ENCODE measurements at regions not wholly inside any gene's neighbourhood (a gene's known extent, or its start where the extent isn't known, plus 50 kb on each side); places are given as distances from the start of the nearest gene placed in this dataset.

DNA sequence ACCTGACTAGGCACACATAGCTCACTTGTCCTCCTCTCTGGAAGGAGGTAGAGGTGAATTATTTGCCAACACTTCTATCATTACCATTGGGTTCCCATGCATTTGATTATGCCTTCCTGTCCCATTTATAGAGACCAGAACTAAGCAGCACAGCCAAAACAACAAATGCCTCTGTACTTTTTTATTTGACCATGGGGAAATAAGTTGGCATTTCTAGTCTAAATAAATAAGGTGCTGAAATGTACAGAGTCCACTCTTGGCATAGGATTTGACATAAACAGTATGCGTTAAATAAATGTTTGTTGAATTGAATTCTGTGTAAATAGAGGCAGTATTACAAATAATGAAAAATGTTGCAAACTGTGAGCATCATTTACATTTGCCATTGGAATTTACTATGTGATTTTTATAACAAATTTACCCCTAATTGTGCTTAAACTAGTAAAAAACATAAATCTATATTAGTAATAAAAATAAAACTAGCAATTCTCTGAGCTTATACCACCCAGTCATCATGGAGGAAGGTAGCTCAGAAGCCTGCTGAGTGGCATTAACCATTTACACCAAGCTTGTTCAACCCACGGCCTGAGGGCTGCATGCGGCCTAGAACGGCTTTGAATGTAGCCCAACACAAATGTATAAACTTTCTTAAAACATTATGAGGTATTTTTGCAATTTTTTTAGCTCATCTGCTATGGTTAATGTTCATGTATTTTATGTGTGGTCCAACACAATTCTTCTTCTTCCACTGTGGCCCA, 367.8 kb downstream of the FIGN start:
- H3K9me3 Mint-ChIP-seq = peaks cover 0 to 11% (median 5%) of the 10 kb centered on the region in 7 donors
- Histone ChIP-seq H3K9me3 (replicated peaks in 1 of 2; ENCODE audit: control insufficient read depth in 1 of 2, insufficient read depth in 1 of 2, low read length in 2 of 2) (peaks cover 0 to 3% of the 10 kb centered on the region in 2 donors), H3K4me1 (ENCODE audit: control insufficient read depth in 1 of 2, insufficient read depth in 2 of 2, low read length in 2 of 2) (no peaks in the 10 kb centered on the region), H4K20me1 (ENCODE audit: insufficient read depth, low read length) (no peaks in the 10 kb centered on the region), H3K4me3 (replicated peaks in 1 of 3; ENCODE audit: low read depth in 2 of 3, low read length in 3 of 3) (no peak overlapping the region), H3K9ac (ENCODE audit: insufficient read depth, low read length, poor library complexity, severe bottlenecking) (no peak overlapping the region), H3K79me2 (ENCODE audit: insufficient read depth, low read length) (no peaks in the 10 kb centered on the region), H3K27ac (ENCODE audit: low read depth in 1 of 2, low read length in 2 of 2) (no peak overlapping the region), H3K4me2 (replicated peaks; ENCODE audit: extremely low read depth, low read length, poor library complexity, severe bottlenecking) (no peak overlapping the region), H3K36me3 (replicated peaks in 1 of 2; ENCODE audit: control insufficient read depth in 1 of 2, insufficient read depth in 2 of 2, low read length in 2 of 2) (no peaks in the 10 kb centered on the region), H3K27me3 (ENCODE audit: control insufficient read depth in 2 of 2, insufficient read depth in 2 of 2, low read length in 2 of 2) (no peaks in the 10 kb centered on the region), H2AFZ (ENCODE audit: insufficient read depth, low read depth, low read length, poor library complexity, severe bottlenecking) (no peak overlapping the region)
- no peak overlapping the region for H3K27ac Mint-ChIP-seq
- TF ChIP-seq, protein P1, sequence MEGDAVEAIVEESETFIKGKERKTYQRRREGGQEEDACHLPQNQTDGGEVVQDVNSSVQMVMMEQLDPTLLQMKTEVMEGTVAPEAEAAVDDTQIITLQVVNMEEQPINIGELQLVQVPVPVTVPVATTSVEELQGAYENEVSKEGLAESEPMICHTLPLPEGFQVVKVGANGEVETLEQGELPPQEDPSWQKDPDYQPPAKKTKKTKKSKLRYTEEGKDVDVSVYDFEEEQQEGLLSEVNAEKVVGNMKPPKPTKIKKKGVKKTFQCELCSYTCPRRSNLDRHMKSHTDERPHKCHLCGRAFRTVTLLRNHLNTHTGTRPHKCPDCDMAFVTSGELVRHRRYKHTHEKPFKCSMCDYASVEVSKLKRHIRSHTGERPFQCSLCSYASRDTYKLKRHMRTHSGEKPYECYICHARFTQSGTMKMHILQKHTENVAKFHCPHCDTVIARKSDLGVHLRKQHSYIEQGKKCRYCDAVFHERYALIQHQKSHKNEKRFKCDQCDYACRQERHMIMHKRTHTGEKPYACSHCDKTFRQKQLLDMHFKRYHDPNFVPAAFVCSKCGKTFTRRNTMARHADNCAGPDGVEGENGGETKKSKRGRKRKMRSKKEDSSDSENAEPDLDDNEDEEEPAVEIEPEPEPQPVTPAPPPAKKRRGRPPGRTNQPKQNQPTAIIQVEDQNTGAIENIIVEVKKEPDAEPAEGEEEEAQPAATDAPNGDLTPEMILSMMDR (IDR thresholded peaks at IDR 0.05) = no peak
- no CpG with 5 or more reads among the region's 4 CpGs for WGBS (ENCODE audit: insufficient coverage)
- intact Hi-C loops (cut with micrococcal nuclease) = no loop called here
- no peaks in the 10 kb centered on the region for H3K27me3 Mint-ChIP-seq (ENCODE audit: low read depth in 3 of 3)
- no peak overlapping the region for H3K4me3 Mint-ChIP-seq
- no peaks in the 10 kb centered on the region for H3K4me1 Mint-ChIP-seq
- DNase-seq = no peak
- H3K36me3 Mint-ChIP-seq = no peaks in the 10 kb centered on the region

DNA sequence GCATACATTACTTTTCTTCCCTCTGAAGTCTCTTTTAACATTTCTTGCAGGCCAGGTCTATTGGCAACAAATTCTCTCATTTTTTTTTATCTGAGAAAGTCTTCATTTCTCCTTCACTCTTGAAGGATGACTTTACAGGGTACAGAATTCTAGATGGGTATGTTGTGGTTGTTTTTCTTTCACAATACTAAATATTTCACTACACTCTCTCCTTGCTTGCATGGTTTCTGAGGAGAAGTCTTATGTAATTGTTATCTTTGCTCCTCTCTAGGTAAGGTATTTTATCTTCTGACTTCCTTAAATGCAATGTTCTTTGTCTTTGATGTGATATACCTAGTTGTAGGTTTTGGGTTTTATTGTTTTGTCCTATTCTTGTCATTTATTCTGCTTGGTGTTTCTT, 371.1 kb downstream of the FIGN start:
- no peak overlapping the region for H2AFZ ChIP-seq (ENCODE audit: insufficient read depth, low read depth, low read length, poor library complexity, severe bottlenecking)
- no peak overlapping the region for H3K4me3 ChIP-seq (replicated peaks in 1 of 3; ENCODE audit: low read depth in 2 of 3, low read length in 3 of 3)
- H4K20me1 ChIP-seq (ENCODE audit: insufficient read depth, low read length) = no peaks in the 10 kb centered on the region
- no peak overlapping the region for H3K4me2 ChIP-seq (replicated peaks; ENCODE audit: extremely low read depth, low read length, poor library complexity, severe bottlenecking)
- no peak for DNase-seq
- TF ChIP-seq, protein P1 (IDR thresholded peaks at IDR 0.05) = no peak
- H3K79me2 ChIP-seq (ENCODE audit: insufficient read depth, low read length) = no peaks in the 10 kb centered on the region
- Mint-ChIP-seq H3K4me1 (no peaks in the 10 kb centered on the region), H3K27me3 (ENCODE audit: low read depth in 3 of 3) (peaks cover 0 to 1% (median 0%) of the 10 kb centered on the region in 3 donors), H3K27ac (no peak overlapping the region), H3K9me3 (peaks cover 0 to 8% (median 3%) of the 10 kb centered on the region in 7 donors), H3K36me3 (no peaks in the 10 kb centered on the region), H3K4me3 (no peak overlapping the region)
- H3K36me3 ChIP-seq (replicated peaks in 1 of 2; ENCODE audit: control insufficient read depth in 1 of 2, insufficient read depth in 2 of 2, low read length in 2 of 2) = no peaks in the 10 kb centered on the region
- H3K9ac ChIP-seq (ENCODE audit: insufficient read depth, low read length, poor library complexity, severe bottlenecking) = no peak overlapping the region
- no peaks in the 10 kb centered on the region for H3K27me3 ChIP-seq (ENCODE audit: control insufficient read depth in 2 of 2, insufficient read depth in 2 of 2, low read length in 2 of 2)
- intact Hi-C loops (cut with micrococcal nuclease) = no loop called here
- no peaks in the 10 kb centered on the region for H3K4me1 ChIP-seq (ENCODE audit: control insufficient read depth in 1 of 2, insufficient read depth in 2 of 2, low read length in 2 of 2)
- H3K27ac ChIP-seq (ENCODE audit: low read depth in 1 of 2, low read length in 2 of 2) = no peak overlapping the region
- peaks cover 0 to 3% of the 10 kb centered on the region in 2 donors for H3K9me3 ChIP-seq (replicated peaks in 1 of 2; ENCODE audit: control insufficient read depth in 1 of 2, insufficient read depth in 1 of 2, low read length in 2 of 2)

Measured in CD14-positive monocyte (primary cell).